ENCODE measurements at regions not wholly inside any gene's neighbourhood (a gene's known extent, or its start where the extent isn't known, plus 50 kb on each side); places are given as distances from the start of the nearest gene placed in this dataset.

- ATAC-seq (ENCODE audit: insufficient read depth, low FRiP score), result no peak
- no peaks in the 10 kb centered on the region for H3K36me3 ChIP-seq (ENCODE audit: control insufficient read depth in 4 of 4, insufficient read depth in 4 of 4, low read length in 4 of 4)
- TF ChIP-seq CTCF (IDR thresholded peaks at IDR 0.05; ENCODE audit: control extremely low read depth, extremely low read depth), result no peak
- H3K27me3 ChIP-seq (ENCODE audit: control insufficient read depth in 3 of 3, insufficient read depth in 3 of 3, low read length in 2 of 3), result no peaks in the 10 kb centered on the region
- 79 to 87% methylated on average over 3 of the region's 3 CpGs for WGBS, 2 donors
- no peak overlapping the region for H3K27ac ChIP-seq (ENCODE audit: low read depth in 1 of 2, low read length in 1 of 2)
- no peaks in the 10 kb centered on the region for H3K9me3 ChIP-seq (ENCODE audit: control insufficient read depth in 4 of 4, insufficient read depth in 3 of 4, low read length in 3 of 4)
- H3K4me1 ChIP-seq (ENCODE audit: control insufficient read depth in 5 of 5, insufficient read depth in 5 of 5, low read length in 5 of 5), result peaks cover 0 to 10% (median 4%) of the 10 kb centered on the region in 5 donors
- H3K4me3 ChIP-seq, result no peak overlapping the region
- H3K9ac ChIP-seq (ENCODE audit: insufficient read depth in 1 of 2, low read length in 2 of 2), result no peak overlapping the region
- DNase-seq, result no peak
These were observed 490.9 kb downstream of the TNS1 start for GRCh38 chr2:217511850-217512249.

GRCh38 chr2:217510771-217511291 is 492.0 kb downstream of the TNS1 start:
- Histone ChIP-seq H3K27me3 (ENCODE audit: control insufficient read depth in 3 of 3, insufficient read depth in 3 of 3, low read length in 2 of 3) (no peaks in the 10 kb centered on the region), H3K4me1 (ENCODE audit: control insufficient read depth in 5 of 5, insufficient read depth in 5 of 5, low read length in 5 of 5) (peaks cover 0 to 10% (median 4%) of the 10 kb centered on the region in 5 donors), H3K27ac (ENCODE audit: low read depth in 1 of 2, low read length in 1 of 2) (no peak overlapping the region), H3K36me3 (ENCODE audit: control insufficient read depth in 4 of 4, insufficient read depth in 4 of 4, low read length in 4 of 4) (no peaks in the 10 kb centered on the region), H3K4me3 (no peak overlapping the region), H3K9ac (ENCODE audit: insufficient read depth in 1 of 2, low read length in 2 of 2) (peak overlapping the region in 1 of 2 donors; percentile 34), H3K9me3 (ENCODE audit: control insufficient read depth in 4 of 4, insufficient read depth in 3 of 4, low read length in 3 of 4) (no peaks in the 10 kb centered on the region)
- TF ChIP-seq CTCF (IDR thresholded peaks at IDR 0.05; ENCODE audit: control extremely low read depth, extremely low read depth), result peak; percentile 60
- DNase-seq (peak; percentile 83 to 95 (median 92)), ATAC-seq (ENCODE audit: insufficient read depth, low FRiP score) (peak; percentile 63)
- 28 to 32% methylated on average over 9 of the region's 9 CpGs for WGBS, 2 donors

- Histone ChIP-seq H3K4me3 (no peak overlapping the region), H3K27me3 (ENCODE audit: control insufficient read depth in 3 of 3, insufficient read depth in 3 of 3, low read length in 2 of 3) (no peaks in the 10 kb centered on the region), H3K4me1 (ENCODE audit: control insufficient read depth in 5 of 5, insufficient read depth in 5 of 5, low read length in 5 of 5) (peaks cover 0 to 3% (median 0%) of the 10 kb centered on the region in 5 donors), H3K9me3 (ENCODE audit: control insufficient read depth in 4 of 4, insufficient read depth in 3 of 4, low read length in 3 of 4) (no peaks in the 10 kb centered on the region), H3K9ac (ENCODE audit: insufficient read depth in 1 of 2, low read length in 2 of 2) (no peak overlapping the region), H3K36me3 (ENCODE audit: control insufficient read depth in 4 of 4, insufficient read depth in 4 of 4, low read length in 4 of 4) (no peaks in the 10 kb centered on the region), H3K27ac (ENCODE audit: low read depth in 1 of 2, low read length in 1 of 2) (no peak overlapping the region)
- no peak for DNase-seq
- ATAC-seq (ENCODE audit: insufficient read depth, low FRiP score), result no peak
- TF ChIP-seq CTCF (IDR thresholded peaks at IDR 0.05; ENCODE audit: control extremely low read depth, extremely low read depth), result no peak
- WGBS, 2 donors, result 91 to 96% methylated on average over 1 of the region's 1 CpG
These were observed 497.5 kb downstream of the TNS1 start for GRCh38 chr2:217505303-217505702.

- ATAC-seq (ENCODE audit: insufficient read depth, low FRiP score), result no peak
- H3K36me3 ChIP-seq (ENCODE audit: control insufficient read depth in 4 of 4, insufficient read depth in 4 of 4, low read length in 4 of 4), result no peaks in the 10 kb centered on the region
- 69 to 75% methylated on average over 2 of the region's 2 CpGs for WGBS, 2 donors
- H3K4me3 ChIP-seq, result no peak overlapping the region
- H3K27me3 ChIP-seq (ENCODE audit: control insufficient read depth in 3 of 3, insufficient read depth in 3 of 3, low read length in 2 of 3), result no peaks in the 10 kb centered on the region
- no peak for TF ChIP-seq CTCF (IDR thresholded peaks at IDR 0.05; ENCODE audit: control extremely low read depth, extremely low read depth)
- no peak overlapping the region for H3K27ac ChIP-seq (ENCODE audit: low read depth in 1 of 2, low read length in 1 of 2)
- H3K9ac ChIP-seq (ENCODE audit: insufficient read depth in 1 of 2, low read length in 2 of 2), result no peak overlapping the region
- DNase-seq, result no peak
- H3K4me1 ChIP-seq (ENCODE audit: control insufficient read depth in 5 of 5, insufficient read depth in 5 of 5, low read length in 5 of 5), result no peaks in the 10 kb centered on the region
- H3K9me3 ChIP-seq (ENCODE audit: control insufficient read depth in 4 of 4, insufficient read depth in 3 of 4, low read length in 3 of 4), result no peaks in the 10 kb centered on the region
These were observed 500.9 kb downstream of the TNS1 start for GRCh38 chr2:217501887-217502286.
